ENCODE measurements at regions not wholly inside any gene's neighbourhood (a gene's known extent, or its start where the extent isn't known, plus 50 kb on each side); places are given as distances from the start of the nearest gene placed in this dataset.

DNA sequence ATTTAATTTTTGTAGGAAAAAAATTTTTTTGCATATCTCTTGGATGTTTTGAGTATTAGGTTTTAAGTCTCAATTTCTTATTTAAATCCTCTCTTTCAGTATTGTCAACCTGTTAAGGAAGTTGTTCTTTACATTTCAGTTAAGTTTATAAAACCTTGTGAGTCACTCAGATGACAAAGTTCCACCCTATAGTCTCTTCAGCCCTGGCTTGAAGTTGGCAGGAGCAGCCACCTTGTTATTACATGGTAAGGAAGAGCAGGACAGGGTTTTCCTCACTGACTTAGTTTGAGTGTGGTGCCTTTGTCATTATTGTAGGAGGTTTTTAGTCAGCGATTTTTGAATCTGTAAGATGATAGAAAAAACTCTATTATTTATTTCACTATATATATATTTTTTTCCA lies 2143.9 kb downstream of the MRPL39 start:
- Histone ChIP-seq H4K20me1 (ENCODE audit: insufficient read depth) (no peaks in the 10 kb centered on the region), H3K27ac (no peak overlapping the region), H3K27me3 (ENCODE audit: insufficient read depth, low read depth) (no peaks in the 10 kb centered on the region), H3K4me2 (no peak overlapping the region), H2AFZ (ENCODE audit: low read depth) (no peak overlapping the region), H3K79me2 (ENCODE audit: insufficient read depth, low read depth) (no peaks in the 10 kb centered on the region), H3K36me3 (ENCODE audit: insufficient read depth) (no peaks in the 10 kb centered on the region), H3K9ac (no peak overlapping the region), H3K4me3 (IDR thresholded peaks at IDR 0.05; ENCODE audit: insufficient read depth, low read depth, low read length) (no peak overlapping the region), H3K4me1 (ENCODE audit: low read depth, poor library complexity, severe bottlenecking) (no peaks in the 10 kb centered on the region)
- TF ChIP-seq, protein P1, sequence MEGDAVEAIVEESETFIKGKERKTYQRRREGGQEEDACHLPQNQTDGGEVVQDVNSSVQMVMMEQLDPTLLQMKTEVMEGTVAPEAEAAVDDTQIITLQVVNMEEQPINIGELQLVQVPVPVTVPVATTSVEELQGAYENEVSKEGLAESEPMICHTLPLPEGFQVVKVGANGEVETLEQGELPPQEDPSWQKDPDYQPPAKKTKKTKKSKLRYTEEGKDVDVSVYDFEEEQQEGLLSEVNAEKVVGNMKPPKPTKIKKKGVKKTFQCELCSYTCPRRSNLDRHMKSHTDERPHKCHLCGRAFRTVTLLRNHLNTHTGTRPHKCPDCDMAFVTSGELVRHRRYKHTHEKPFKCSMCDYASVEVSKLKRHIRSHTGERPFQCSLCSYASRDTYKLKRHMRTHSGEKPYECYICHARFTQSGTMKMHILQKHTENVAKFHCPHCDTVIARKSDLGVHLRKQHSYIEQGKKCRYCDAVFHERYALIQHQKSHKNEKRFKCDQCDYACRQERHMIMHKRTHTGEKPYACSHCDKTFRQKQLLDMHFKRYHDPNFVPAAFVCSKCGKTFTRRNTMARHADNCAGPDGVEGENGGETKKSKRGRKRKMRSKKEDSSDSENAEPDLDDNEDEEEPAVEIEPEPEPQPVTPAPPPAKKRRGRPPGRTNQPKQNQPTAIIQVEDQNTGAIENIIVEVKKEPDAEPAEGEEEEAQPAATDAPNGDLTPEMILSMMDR (conservative IDR thresholded peaks at IDR 0.05; ENCODE audit: low read depth, low read length) = no peak

DNA sequence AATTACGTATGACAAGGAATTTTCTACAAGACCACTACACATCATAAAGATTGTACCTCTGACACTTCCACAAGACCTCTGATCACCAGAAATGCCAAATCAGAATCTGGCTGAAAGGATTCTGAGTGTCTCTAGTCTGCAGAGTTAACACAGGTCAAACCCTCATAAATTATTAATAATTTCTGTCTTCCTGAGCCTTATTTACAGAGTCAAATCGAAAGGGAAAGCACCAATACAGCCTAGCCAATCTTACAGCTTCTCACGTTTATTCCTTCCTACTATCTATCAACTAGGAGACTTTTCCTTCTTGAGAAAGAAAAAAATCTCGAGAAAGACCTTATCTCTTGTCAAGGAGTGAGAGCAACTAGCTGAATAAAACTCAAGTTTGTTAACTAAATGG lies 2151.6 kb downstream of the MRPL39 start:
- H4K20me1 ChIP-seq (ENCODE audit: insufficient read depth) = no peaks in the 10 kb centered on the region
- no peak overlapping the region for H2AFZ ChIP-seq (ENCODE audit: low read depth)
- H3K36me3 ChIP-seq (ENCODE audit: insufficient read depth) = no peaks in the 10 kb centered on the region
- no peaks in the 10 kb centered on the region for H3K79me2 ChIP-seq (ENCODE audit: insufficient read depth, low read depth)
- no peaks in the 10 kb centered on the region for H3K27me3 ChIP-seq (ENCODE audit: insufficient read depth, low read depth)
- H3K4me3 ChIP-seq (IDR thresholded peaks at IDR 0.05; ENCODE audit: insufficient read depth, low read depth, low read length) = no peak overlapping the region
- H3K4me2 ChIP-seq = no peak overlapping the region
- no peak overlapping the region for H3K9ac ChIP-seq
- TF ChIP-seq, protein P1 (conservative IDR thresholded peaks at IDR 0.05; ENCODE audit: low read depth, low read length) = no peak
- no peak overlapping the region for H3K27ac ChIP-seq
- H3K4me1 ChIP-seq (ENCODE audit: low read depth, poor library complexity, severe bottlenecking) = no peaks in the 10 kb centered on the region

DNA sequence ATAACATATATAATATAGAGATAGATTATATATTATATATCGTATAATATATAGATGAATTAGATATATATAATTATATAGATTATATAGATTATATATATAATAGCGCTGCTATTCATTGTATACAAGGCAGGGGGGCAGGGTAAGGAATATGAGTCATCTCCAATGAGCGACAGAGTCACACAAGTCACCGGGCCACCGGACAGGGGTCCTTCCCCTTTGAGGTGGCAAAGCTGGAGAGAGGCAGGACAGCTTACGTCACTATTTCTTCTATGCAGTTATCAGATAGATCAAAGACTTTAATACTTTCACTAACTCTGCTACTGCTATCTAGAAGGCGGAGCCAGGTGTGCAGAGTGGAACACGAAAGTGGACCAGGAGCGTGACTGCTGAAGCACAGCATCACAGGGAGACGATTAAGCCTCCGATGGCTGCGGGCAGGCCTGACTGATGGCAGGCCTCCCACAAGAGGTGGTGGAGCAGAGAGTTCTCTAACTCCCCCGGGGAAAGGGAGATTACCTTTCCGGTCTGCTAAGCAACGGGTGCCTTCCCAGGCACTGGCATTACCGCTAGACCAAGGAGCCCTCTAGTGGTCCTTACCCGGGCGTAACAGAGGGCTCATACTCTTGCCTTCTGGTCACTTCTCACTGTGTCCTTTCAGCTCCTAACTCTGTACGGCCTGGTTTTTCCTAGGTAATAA lies 2154.7 kb downstream of the MRPL39 start:
- Histone ChIP-seq H3K36me3 (ENCODE audit: insufficient read depth) (no peaks in the 10 kb centered on the region), H3K79me2 (ENCODE audit: insufficient read depth, low read depth) (no peaks in the 10 kb centered on the region), H3K4me3 (IDR thresholded peaks at IDR 0.05; ENCODE audit: insufficient read depth, low read depth, low read length) (no peak overlapping the region), H3K27me3 (ENCODE audit: insufficient read depth, low read depth) (no peaks in the 10 kb centered on the region), H3K9ac (no peak overlapping the region), H3K4me1 (ENCODE audit: low read depth, poor library complexity, severe bottlenecking) (no peaks in the 10 kb centered on the region), H4K20me1 (ENCODE audit: insufficient read depth) (no peaks in the 10 kb centered on the region), H3K27ac (no peak overlapping the region), H2AFZ (ENCODE audit: low read depth) (no peak overlapping the region), H3K4me2 (no peak overlapping the region)
- TF ChIP-seq, protein P1 (conservative IDR thresholded peaks at IDR 0.05; ENCODE audit: low read depth, low read length) = no peak

DNA sequence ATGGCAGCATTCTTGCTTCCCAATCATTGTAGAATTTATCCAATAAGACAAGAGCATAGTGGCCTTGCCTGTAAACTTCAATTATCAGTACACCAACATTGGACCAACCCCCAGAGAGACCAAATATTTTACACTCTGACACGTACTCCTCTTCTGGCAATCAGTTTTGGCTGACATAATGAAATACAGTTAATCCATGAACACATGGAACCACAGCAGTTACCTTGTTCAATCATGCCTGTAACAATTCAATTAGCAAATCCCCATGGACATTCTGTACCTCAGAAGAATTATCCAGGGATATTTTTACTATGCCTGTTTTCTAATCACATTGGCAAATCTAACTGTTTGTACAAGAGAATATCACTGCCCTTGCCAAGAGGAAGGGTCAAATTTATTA lies 2162.0 kb downstream of the MRPL39 start:
- H2AFZ ChIP-seq (ENCODE audit: low read depth) = no peak overlapping the region
- H4K20me1 ChIP-seq (ENCODE audit: insufficient read depth) = no peaks in the 10 kb centered on the region
- no peaks in the 10 kb centered on the region for H3K27me3 ChIP-seq (ENCODE audit: insufficient read depth, low read depth)
- H3K4me1 ChIP-seq (ENCODE audit: low read depth, poor library complexity, severe bottlenecking) = no peaks in the 10 kb centered on the region
- TF ChIP-seq, protein P1 (conservative IDR thresholded peaks at IDR 0.05; ENCODE audit: low read depth, low read length) = no peak
- no peak overlapping the region for H3K4me2 ChIP-seq
- H3K9ac ChIP-seq = no peak overlapping the region
- no peaks in the 10 kb centered on the region for H3K36me3 ChIP-seq (ENCODE audit: insufficient read depth)
- H3K27ac ChIP-seq = no peak overlapping the region
- H3K79me2 ChIP-seq (ENCODE audit: insufficient read depth, low read depth) = no peaks in the 10 kb centered on the region
- H3K4me3 ChIP-seq (IDR thresholded peaks at IDR 0.05; ENCODE audit: insufficient read depth, low read depth, low read length) = no peak overlapping the region
